ENCODE measurements at regions not wholly inside any gene's neighbourhood (a gene's known extent, or its start where the extent isn't known, plus 50 kb on each side); places are given as distances from the start of the nearest gene placed in this dataset.

GRCh38 chr1:233514946-233515391 is 98.9 kb upstream of the KCNK1 start:
- Mint-ChIP-seq H3K27ac (no peak overlapping the region), H3K4me3 (no peak overlapping the region), H3K9me3 (peaks cover 6% of the 10 kb centered on the region; the same call in 2 of the 3 replicates), H3K36me3 (ENCODE audit: low read depth) (no peaks in the 10 kb centered on the region), H3K4me1 (peaks cover 11% of the 10 kb centered on the region), H3K27me3 (ENCODE audit: insufficient read depth, low read depth, poor library complexity) (peaks cover 2% of the 10 kb centered on the region)
- no peak overlapping the region for H3K4me2 ChIP-seq
- no peak overlapping the region for H3K27ac ChIP-seq (ENCODE audit: low read depth)
- H2AFZ ChIP-seq = no peak overlapping the region
- no peaks in the 10 kb centered on the region for H3K36me3 ChIP-seq (ENCODE audit: insufficient read depth)
- no peak for DNase-seq (ENCODE audit: low spot score)
- no peak for TF ChIP-seq CREB1 (CRISPR knock-in tag; IDR thresholded peaks at IDR 0.05; ENCODE audit: low read depth)
- TF ChIP-seq STAT1 (IDR thresholded peaks at IDR 0.05; ENCODE audit: unreplicated experiment) = no peak
- TF ChIP-seq JUNB (IDR thresholded peaks at IDR 0.05; ENCODE audit: unreplicated experiment) = no peak
- TF ChIP-seq EZH2phosphoT487 (IDR thresholded peaks at IDR 0.05; ENCODE audit: unreplicated experiment) = no peak
- no peak for TF ChIP-seq ZNF114 (CRISPR knock-in tag; IDR thresholded peaks at IDR 0.05)
- TF ChIP-seq CTCF (conservative IDR thresholded peaks at IDR 0.05; ENCODE audit: low read depth in 2 of 2) = no peak
- no peaks in the 10 kb centered on the region for H3K27me3 ChIP-seq (ENCODE audit: insufficient read depth)
- H3K4me3 ChIP-seq = no peak overlapping the region
- no peaks in the 10 kb centered on the region for H3F3A ChIP-seq (replicated peaks; ENCODE audit: low read depth)
- no peak for ATAC-seq
- peaks cover 7% of the 10 kb centered on the region; the same call in 1 of the 2 replicates for H3K4me1 ChIP-seq (ENCODE audit: insufficient read depth)
- no peaks in the 10 kb centered on the region for H3K79me2 ChIP-seq (replicated peaks; ENCODE audit: insufficient read depth)
- no peaks in the 10 kb centered on the region for H4K20me1 ChIP-seq (replicated peaks; ENCODE audit: insufficient read depth)
- H3K9me2 ChIP-seq (ENCODE audit: insufficient read depth) = no peaks in the 10 kb centered on the region

GRCh38 chr1:233516732-233517131 is 97.2 kb upstream of the KCNK1 start:
- H4K20me1 ChIP-seq (replicated peaks; ENCODE audit: insufficient read depth) = no peaks in the 10 kb centered on the region
- no peaks in the 10 kb centered on the region for H3F3A ChIP-seq (replicated peaks; ENCODE audit: low read depth)
- TF ChIP-seq ZNF114 (CRISPR knock-in tag; IDR thresholded peaks at IDR 0.05) (no peak), JUNB (IDR thresholded peaks at IDR 0.05; ENCODE audit: unreplicated experiment) (no peak), ZNF331 (CRISPR knock-in tag; IDR thresholded peaks at IDR 0.05; ENCODE audit: low read depth) (no peak), EZH2phosphoT487 (IDR thresholded peaks at IDR 0.05; ENCODE audit: unreplicated experiment) (no peak), POLR2AphosphoS5 (IDR thresholded peaks at IDR 0.05; ENCODE audit: low read depth) (no peak), STAT1 (IDR thresholded peaks at IDR 0.05; ENCODE audit: unreplicated experiment) (no peak), ZNF462 (CRISPR knock-in tag; IDR thresholded peaks at IDR 0.05) (no peak), REST (IDR thresholded peaks at IDR 0.05; ENCODE audit: unreplicated experiment) (no peak), CREB1 (CRISPR knock-in tag; IDR thresholded peaks at IDR 0.05; ENCODE audit: low read depth) (no peak), NANOG (IDR thresholded peaks at IDR 0.05; ENCODE audit: borderline replicate concordance) (no peak)

More at GRCh38 chr1:233516732-233517131, 97.2 kb upstream of the KCNK1 start:
- Histone ChIP-seq H3K36me3 (ENCODE audit: insufficient read depth) (no peaks in the 10 kb centered on the region), H3K9me2 (ENCODE audit: insufficient read depth) (no peaks in the 10 kb centered on the region), H3K4me3 (no peak overlapping the region), H3K27ac (ENCODE audit: low read depth) (no peak overlapping the region), H3K79me2 (replicated peaks; ENCODE audit: insufficient read depth) (no peaks in the 10 kb centered on the region), H2AFZ (no peak overlapping the region), H3K4me1 (ENCODE audit: insufficient read depth) (no peaks in the 10 kb centered on the region), H3K4me2 (no peak overlapping the region), H3K27me3 (ENCODE audit: insufficient read depth) (no peaks in the 10 kb centered on the region)
- Mint-ChIP-seq H3K36me3 (ENCODE audit: low read depth) (no peaks in the 10 kb centered on the region), H3K9me3 (peaks cover 6% of the 10 kb centered on the region; the same call in 2 of the 3 replicates), H3K27me3 (ENCODE audit: insufficient read depth, low read depth, poor library complexity) (peaks cover 2% of the 10 kb centered on the region), H3K4me1 (peaks cover 2% of the 10 kb centered on the region; the same call in 1 of the 3 replicates), H3K4me3 (no peak overlapping the region), H3K27ac (no peak overlapping the region)
- DNase-seq (ENCODE audit: low spot score) (no peak), ATAC-seq (no peak)

Measured in GM23338 (cell line).